Thymus (tissue), 11 donors: ENCODE measurements at regions not wholly inside any gene's neighbourhood (a gene's known extent, or its start where the extent isn't known, plus 50 kb on each side); places are given as distances from the start of the nearest gene placed in this dataset.
"Not testable (repeated sequence)": the region's sequence is repeated elsewhere in the genome, so short reads cannot be mapped to it uniquely, and the experiment has no call there.

Source experiments
- DNase-seq, 9 donors: peaks; one replicate each; pipeline ENCODE4 v3.0.0-alpha.2; 2013; ENCODE audit warnings: low spot score in 9 of 9, low read depth in 6 of 9, missing footprints in 1 of 9
- H3K27ac ChIP-seq, 2 donors: one replicate each; pipeline ENCODE4 v1.5.1; 2013; ENCODE audit warnings: control low read depth in 1 of 2, low read depth in 1 of 2, low read length in 1 of 2, mild to moderate bottlenecking in 1 of 2, moderate library complexity in 1 of 2
- H3K27me3 ChIP-seq, 2 donors: one replicate each; pipeline ENCODE4 v1.5.1; 2013; ENCODE audit warnings: low read length in 1 of 2; ENCODE audit not compliant: control insufficient read depth in 2 of 2, insufficient read depth in 1 of 2
- H3K36me3 ChIP-seq, 2 donors: one replicate each; pipeline ENCODE4 v1.5.1; 2013; ENCODE audit warnings: low read length in 1 of 2, mild to moderate bottlenecking in 1 of 2, moderate library complexity in 1 of 2; ENCODE audit not compliant: control insufficient read depth in 2 of 2, insufficient read depth in 2 of 2
- H3K4me1 ChIP-seq, 2 donors: one replicate each; pipeline ENCODE4 v1.5.1; 2013; ENCODE audit warnings: low read length in 2 of 2; ENCODE audit not compliant: control insufficient read depth in 2 of 2, insufficient read depth in 2 of 2
- H3K4me3 ChIP-seq, 2 donors: one replicate each; pipeline ENCODE4 v1.5.1; 2013; ENCODE audit warnings: low read length in 2 of 2, control low read depth in 1 of 2, mild to moderate bottlenecking in 1 of 2
- H3K9me3 ChIP-seq, 2 donors: one replicate each; pipeline ENCODE4 v1.5.1; 2013; ENCODE audit warnings: low read length in 1 of 2, mild to moderate bottlenecking in 1 of 2; ENCODE audit not compliant: control insufficient read depth in 2 of 2, insufficient read depth in 1 of 2
- WGBS: extraction: QIAGEN DNeasy Blood & Tissue Kit; methylation state at CpG from one replicate; pipeline ENCODE4 v1.1.7; 2013; 5-methylcytosine and 5-hydroxymethylcytosine counted together
- donor health status: healthy.

DNA sequence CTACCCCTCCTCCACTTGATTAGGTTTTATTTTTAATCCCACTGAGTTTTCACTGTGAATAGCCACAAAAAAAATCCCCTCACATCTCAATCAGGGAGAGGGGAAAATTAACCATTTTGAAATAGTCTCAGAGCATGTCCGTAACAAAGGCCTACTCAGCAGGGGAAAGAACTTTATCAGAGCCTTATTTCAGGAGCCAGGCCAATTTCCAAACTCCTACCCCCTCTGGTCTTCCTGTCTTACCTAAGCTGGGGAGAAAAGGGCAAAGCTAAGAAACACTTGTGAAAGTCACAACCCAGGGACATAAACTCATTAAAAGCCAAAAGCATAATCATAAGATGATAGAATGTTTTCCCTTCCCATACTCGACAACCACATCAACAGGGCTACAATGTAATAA lies 260.3 kb upstream of the DIO3 start:
- no peak overlapping the region for H3K4me3 ChIP-seq
- DNase-seq = no peak
- no peaks in the 10 kb centered on the region for H3K36me3 ChIP-seq
- 79% methylated on average over 2 of the region's 2 CpGs for WGBS
- H3K27me3 ChIP-seq = no peaks in the 10 kb centered on the region
- H3K4me1 ChIP-seq = no peaks in the 10 kb centered on the region
- H3K27ac ChIP-seq = no peak overlapping the region
- no peaks in the 10 kb centered on the region for H3K9me3 ChIP-seq

DNA sequence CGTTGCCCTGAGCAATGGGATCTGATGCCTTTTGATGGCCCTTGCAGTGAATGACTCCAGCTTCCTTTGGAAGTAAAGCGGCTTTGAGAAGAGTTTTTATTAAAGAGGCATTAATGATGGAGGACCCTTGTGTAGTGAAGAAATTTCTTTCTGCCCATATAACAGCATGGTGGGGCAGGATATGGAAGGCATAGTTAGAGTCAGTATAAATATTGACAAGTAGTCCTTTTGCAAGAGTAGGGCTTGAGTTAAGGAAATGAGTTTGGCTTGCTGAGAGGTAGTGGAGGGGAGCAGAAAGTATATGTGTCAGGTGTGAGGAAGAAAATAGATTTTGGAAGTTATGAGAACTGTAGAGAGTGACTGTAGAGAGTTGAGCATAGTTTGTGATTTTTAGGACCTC lies 254.1 kb upstream of the DIO3 start:
- WGBS = 97% methylated on average over 2 of the region's 2 CpGs
- not testable (repeated sequence) for H3K36me3 ChIP-seq, H3K9me3 ChIP-seq, H3K27ac ChIP-seq, H3K27me3 ChIP-seq, H3K4me1 ChIP-seq, H3K4me3 ChIP-seq, DNase-seq

DNA sequence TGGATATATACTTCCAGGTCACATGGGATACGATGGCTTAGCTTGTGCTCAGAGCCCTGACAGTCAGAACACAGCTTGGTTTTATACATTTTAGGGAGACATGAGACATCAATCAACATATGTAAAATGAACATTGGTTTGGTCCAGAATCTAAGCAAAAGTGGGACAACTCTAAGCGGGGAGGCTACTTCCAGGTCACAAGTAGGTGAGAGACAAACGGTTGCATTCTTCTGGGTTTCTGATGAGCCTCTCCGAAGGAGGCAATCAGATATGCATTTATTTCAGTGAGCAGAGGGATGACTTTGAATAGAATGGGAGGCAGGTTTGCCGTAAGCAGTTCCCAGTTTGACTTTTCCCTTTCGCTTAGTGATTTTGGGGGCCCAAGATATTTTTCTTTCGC lies 250.1 kb upstream of the DIO3 start:
- 73% methylated on average over 7 of the region's 7 CpGs for WGBS
- not testable (repeated sequence) for DNase-seq, H3K27me3 ChIP-seq, H3K36me3 ChIP-seq, H3K4me3 ChIP-seq, H3K4me1 ChIP-seq, H3K27ac ChIP-seq, H3K9me3 ChIP-seq

DNA sequence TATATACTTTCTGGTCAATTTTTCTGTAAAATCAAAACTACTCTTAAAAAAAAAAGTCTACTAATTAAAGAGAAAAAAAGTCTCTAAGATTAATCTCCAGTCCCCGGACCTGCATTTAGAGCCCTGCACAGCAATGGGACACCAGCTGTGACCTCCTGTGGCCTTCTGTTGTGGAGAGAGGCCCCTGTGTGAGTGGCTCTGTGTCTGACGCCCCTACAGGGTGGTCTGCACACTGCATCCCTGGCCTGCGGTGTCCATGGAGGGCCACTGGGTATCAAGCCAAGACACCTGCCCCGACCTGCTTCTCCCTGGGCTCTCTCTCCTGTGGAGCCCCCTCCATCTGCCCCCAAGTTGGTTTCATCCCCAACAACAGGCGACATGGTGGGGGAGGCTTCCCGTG lies 248.0 kb upstream of the DIO3 start:
- WGBS = 74% methylated on average over 6 of the region's 6 CpGs
- no peaks in the 10 kb centered on the region for H3K36me3 ChIP-seq

DNA sequence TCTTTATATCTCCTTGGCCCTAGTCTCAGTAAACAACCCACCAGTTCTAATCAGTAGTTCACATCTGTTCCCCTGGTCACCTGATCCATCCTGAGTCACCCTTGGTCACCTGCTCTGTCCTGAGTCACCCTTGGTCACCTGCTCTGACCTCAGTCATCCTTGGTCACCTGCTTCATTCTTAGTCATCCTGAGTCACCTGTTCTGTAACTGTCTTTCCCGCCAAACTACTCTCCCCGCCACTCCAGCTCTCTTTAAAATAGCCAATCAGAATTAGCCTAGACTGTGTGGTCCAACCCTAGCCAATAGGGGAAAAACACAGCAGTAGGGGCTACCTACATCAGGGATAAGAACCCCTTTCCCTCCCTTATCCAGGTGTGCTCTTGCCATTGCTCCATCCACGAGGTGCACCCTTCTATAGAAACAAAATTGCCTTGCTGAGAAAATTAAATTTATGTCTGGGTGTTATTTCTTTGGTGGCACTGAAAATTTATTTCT lies 245.4 kb upstream of the DIO3 start:
- H3K4me1 ChIP-seq = no peaks in the 10 kb centered on the region
- no peak overlapping the region for H3K27ac ChIP-seq
- H3K4me3 ChIP-seq = no peak overlapping the region
- DNase-seq = no peak
- H3K9me3 ChIP-seq = peaks cover 0 to 6% of the 10 kb centered on the region in 2 donors
- H3K27me3 ChIP-seq = no peaks in the 10 kb centered on the region
- no peaks in the 10 kb centered on the region for H3K36me3 ChIP-seq
- WGBS = 97% methylated on average over 3 of the region's 3 CpGs

More for the DNA sequence above, 248.0 kb upstream of the DIO3 start:
- Histone ChIP-seq H3K27me3 (no peaks in the 10 kb centered on the region), H3K9me3 (peaks cover 0 to 6% of the 10 kb centered on the region in 2 donors), H3K27ac (no peak overlapping the region), H3K4me3 (no peak overlapping the region), H3K4me1 (no peaks in the 10 kb centered on the region)
- DNase-seq = no peak

DNA sequence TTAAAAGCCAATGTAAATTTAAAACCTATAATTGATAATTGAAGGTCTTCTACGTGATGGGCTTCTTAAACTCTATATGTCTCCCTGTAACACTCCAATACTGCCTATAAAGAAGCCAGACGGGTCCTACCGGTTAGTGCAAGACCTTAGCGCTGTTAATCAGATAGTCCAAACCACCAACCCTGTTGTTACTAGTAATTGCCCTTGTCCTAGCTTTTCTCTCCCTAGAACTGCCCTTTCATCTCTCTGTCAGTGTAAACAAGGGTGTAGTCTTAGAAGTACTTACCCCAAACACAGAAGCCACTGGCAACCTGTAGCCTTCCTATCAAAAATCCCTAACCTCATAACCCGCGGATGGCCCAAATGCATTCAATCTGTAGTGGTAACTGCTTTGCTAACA lies 243.0 kb upstream of the DIO3 start:
- Histone ChIP-seq H3K9me3 (peaks cover 0 to 6% of the 10 kb centered on the region in 2 donors), H3K36me3 (no peaks in the 10 kb centered on the region), H3K27me3 (no peaks in the 10 kb centered on the region), H3K4me3 (no peak overlapping the region), H3K4me1 (no peaks in the 10 kb centered on the region), H3K27ac (no peak overlapping the region)
- DNase-seq = no peak
- 77% methylated on average over 6 of the region's 6 CpGs for WGBS

DNA sequence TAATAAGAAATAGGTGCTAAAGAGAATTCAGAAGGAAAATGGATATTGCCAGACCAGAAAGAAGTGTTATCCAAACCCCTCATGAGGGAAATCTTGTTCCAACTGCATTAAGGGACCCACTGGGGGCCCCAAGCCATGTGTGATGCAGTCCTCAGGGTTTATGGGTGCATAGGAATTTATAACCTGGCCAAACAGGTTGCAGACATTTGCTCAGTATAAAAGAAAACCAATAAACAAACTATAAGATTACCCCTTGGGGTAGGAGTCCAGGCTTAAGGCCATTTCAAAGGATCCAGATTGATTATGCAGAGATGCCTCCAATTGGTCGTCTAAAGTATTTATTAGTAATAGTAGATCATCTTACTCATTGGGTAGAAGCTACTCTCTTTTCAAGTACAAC lies 240.9 kb upstream of the DIO3 start:
- Histone ChIP-seq H3K27ac (no peak overlapping the region), H3K4me1 (no peaks in the 10 kb centered on the region), H3K36me3 (no peaks in the 10 kb centered on the region), H3K27me3 (no peaks in the 10 kb centered on the region), H3K9me3 (peaks cover 0 to 6% of the 10 kb centered on the region in 2 donors), H3K4me3 (no peak overlapping the region)
- no peak for DNase-seq
- whole genome bisulfite sequencing = 86% methylated on average over 1 of the region's 1 CpG

DNA sequence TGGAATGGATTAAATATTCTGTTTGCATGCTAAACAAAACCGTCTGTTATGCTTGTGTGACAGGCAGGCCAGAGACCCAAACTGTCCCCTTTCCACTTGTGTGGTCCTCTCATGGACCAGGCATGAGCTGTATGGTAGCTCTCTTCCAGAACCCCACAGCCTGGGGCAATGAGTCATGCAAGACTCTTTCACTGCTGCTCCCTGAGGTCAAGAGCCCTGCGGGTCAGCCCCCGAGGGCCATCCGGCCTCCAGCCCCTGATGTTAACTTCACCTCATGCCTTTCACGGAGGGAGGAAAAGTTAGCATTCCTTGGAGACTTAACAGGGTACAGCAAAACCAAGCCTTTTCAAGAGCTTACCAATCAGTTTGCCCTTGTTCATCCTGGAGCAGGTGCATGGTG lies 239.1 kb upstream of the DIO3 start:
- WGBS = 92% methylated on average over 5 of the region's 5 CpGs

DNA sequence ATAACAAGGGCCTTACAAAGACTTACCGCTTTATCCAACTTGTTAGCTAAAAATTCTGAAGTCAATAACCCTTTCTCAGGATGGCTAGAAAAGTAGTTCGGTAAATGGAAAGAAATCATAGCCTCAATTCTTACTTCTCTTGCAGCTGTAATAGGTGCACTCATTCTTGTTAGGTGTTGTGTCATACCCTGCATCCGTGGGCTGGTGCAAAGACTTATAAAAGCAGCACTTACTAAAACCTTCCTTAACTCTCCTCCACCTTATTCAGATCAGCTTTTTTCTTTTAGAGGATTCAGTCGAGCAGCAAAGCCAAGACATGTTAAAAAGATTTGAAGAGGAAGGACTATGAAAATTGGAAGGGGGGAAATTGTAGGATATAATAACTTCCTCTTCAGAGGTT lies 238.2 kb upstream of the DIO3 start:
- Histone ChIP-seq H3K27ac (no peak overlapping the region), H3K36me3 (no peaks in the 10 kb centered on the region), H3K4me3 (no peak overlapping the region), H3K4me1 (no peaks in the 10 kb centered on the region), H3K9me3 (no peaks in the 10 kb centered on the region), H3K27me3 (no peaks in the 10 kb centered on the region)
- WGBS = 93% methylated on average over 4 of the region's 4 CpGs
- DNase-seq = no peak

More for the DNA sequence above, 239.1 kb upstream of the DIO3 start:
- H3K9me3 ChIP-seq = no peaks in the 10 kb centered on the region
- DNase-seq = no peak
- no peak overlapping the region for H3K27ac ChIP-seq
- no peaks in the 10 kb centered on the region for H3K27me3 ChIP-seq
- no peaks in the 10 kb centered on the region for H3K36me3 ChIP-seq
- no peak overlapping the region for H3K4me3 ChIP-seq
- H3K4me1 ChIP-seq = no peaks in the 10 kb centered on the region
